ENCODE measurements at regions not wholly inside any gene's neighbourhood (a gene's known extent, or its start where the extent isn't known, plus 50 kb on each side); places are given as distances from the start of the nearest gene placed in this dataset.

DNA sequence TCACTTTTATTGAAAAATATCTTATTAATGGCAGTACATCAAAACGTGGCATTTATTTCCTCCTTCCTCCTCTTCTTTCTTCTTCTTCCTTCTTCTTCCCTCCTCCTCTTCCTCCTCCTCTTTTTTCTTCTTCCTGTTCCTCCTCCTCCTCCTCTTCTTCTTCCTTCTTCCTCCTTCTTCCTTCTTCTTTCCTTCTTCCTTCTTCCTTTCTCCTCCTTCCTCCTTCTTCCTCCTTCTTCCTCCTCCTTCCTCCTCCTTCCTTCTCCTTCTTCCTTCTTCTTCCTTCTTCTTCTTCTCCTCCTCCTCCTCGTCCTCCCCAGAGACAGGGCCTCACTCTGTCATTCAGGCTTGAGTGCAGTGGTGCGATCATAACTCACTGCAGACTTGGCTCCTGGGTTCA, 457.2 kb downstream of the AEBP2 start:
- no peaks in the 10 kb centered on the region for H3K36me3 ChIP-seq (ENCODE audit: insufficient read depth, low read length)
- H3K9me3 ChIP-seq (ENCODE audit: low read length): no peaks in the 10 kb centered on the region
- TF ChIP-seq CTCF (conservative IDR thresholded peaks at IDR 0.05; ENCODE audit: low read length) (no peak), EZH2phosphoT487 (IDR thresholded peaks at IDR 0.05; ENCODE audit: borderline replicate concordance, low read depth, low read length) (no peak)
- no TSS peak for BruUV-seq (replicated peaks)
- H3K4me3 ChIP-seq (ENCODE audit: low read depth, low read length, poor library complexity, severe bottlenecking): no peak overlapping the region
- DNase-seq (ENCODE audit: low spot score): no peak
- CTCF ChIA-PET (ENCODE audit: unreplicated experiment): no interaction called here
- H4K20me1 ChIP-seq (ENCODE audit: insufficient read depth, low read length): no peaks in the 10 kb centered on the region
- intact Hi-C loops (cut with micrococcal nuclease; ENCODE audit: unreplicated experiment): loop anchor here (10.0 kb wide), 1 partner anchor 142 kb away; no protein-coding TSS in a partner anchor
- H2AFZ ChIP-seq (ENCODE audit: low read length): no peak overlapping the region
- no peaks in the 10 kb centered on the region for H3K4me1 ChIP-seq (ENCODE audit: insufficient read depth, low read length, poor library complexity, severe bottlenecking)
- POLR2A ChIA-PET: interaction anchor here (0.6 kb wide), 1 partner anchor 86 kb away, joined by 3 read pairs; no protein-coding TSS in a partner anchor
- no peak overlapping the region for H3K27ac ChIP-seq (ENCODE audit: low read depth, low read length, poor library complexity, severe bottlenecking)
- no peak overlapping the region for H3K4me2 ChIP-seq (ENCODE audit: low read length)
- no peaks in the 10 kb centered on the region for H3K79me2 ChIP-seq (ENCODE audit: insufficient read depth, low read depth, low read length)
- H3K9me2 ChIP-seq (ENCODE audit: insufficient read depth, low read length): no peaks in the 10 kb centered on the region

DNA sequence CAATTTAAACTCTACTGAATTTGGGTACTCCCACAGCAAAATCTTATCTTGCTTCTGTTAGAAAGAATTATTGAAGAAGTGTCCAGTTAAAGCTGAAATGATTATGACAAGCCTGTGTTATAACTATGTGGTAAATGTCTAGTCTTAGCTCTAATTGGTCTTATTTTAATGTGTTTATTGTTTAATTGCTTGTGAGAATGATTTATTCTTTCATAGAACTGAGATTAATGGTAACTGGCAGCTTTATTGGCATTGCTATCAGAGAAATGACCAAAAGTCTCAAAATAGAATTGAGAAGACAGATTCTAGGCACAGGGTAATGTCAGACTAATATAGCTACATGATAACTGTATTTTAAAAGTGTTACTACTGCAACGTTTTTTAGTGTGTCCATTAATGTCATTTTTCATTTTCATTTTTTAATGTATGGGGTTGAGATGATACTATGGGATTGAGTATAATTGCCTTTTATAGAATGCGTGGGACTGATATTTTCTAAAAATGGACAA, 458.7 kb downstream of the AEBP2 start:
- no peaks in the 10 kb centered on the region for H3K79me2 ChIP-seq (ENCODE audit: insufficient read depth, low read depth, low read length)
- no peaks in the 10 kb centered on the region for H4K20me1 ChIP-seq (ENCODE audit: insufficient read depth, low read length)
- no TSS peak for BruUV-seq (replicated peaks)
- CTCF ChIA-PET (ENCODE audit: unreplicated experiment): no interaction called here
- no peak overlapping the region for H3K4me3 ChIP-seq (ENCODE audit: low read depth, low read length, poor library complexity, severe bottlenecking)
- H3K36me3 ChIP-seq (ENCODE audit: insufficient read depth, low read length): no peaks in the 10 kb centered on the region
- H3K4me1 ChIP-seq (ENCODE audit: insufficient read depth, low read length, poor library complexity, severe bottlenecking): no peaks in the 10 kb centered on the region
- no peaks in the 10 kb centered on the region for H3K9me2 ChIP-seq (ENCODE audit: insufficient read depth, low read length)
- H3K9me3 ChIP-seq (ENCODE audit: low read length): no peaks in the 10 kb centered on the region
- TF ChIP-seq CTCF (conservative IDR thresholded peaks at IDR 0.05; ENCODE audit: low read length): no peak
- intact Hi-C loops (cut with micrococcal nuclease; ENCODE audit: unreplicated experiment): loop anchor here (10.0 kb wide), 1 partner anchor 143 kb away; no protein-coding TSS in a partner anchor
- no peak overlapping the region for H3K4me2 ChIP-seq (ENCODE audit: low read length)
- DNase-seq (ENCODE audit: low spot score): no peak
- POLR2A ChIA-PET: no interaction called here
- no peak overlapping the region for H2AFZ ChIP-seq (ENCODE audit: low read length)
- no peak overlapping the region for H3K27ac ChIP-seq (ENCODE audit: low read depth, low read length, poor library complexity, severe bottlenecking)

DNA sequence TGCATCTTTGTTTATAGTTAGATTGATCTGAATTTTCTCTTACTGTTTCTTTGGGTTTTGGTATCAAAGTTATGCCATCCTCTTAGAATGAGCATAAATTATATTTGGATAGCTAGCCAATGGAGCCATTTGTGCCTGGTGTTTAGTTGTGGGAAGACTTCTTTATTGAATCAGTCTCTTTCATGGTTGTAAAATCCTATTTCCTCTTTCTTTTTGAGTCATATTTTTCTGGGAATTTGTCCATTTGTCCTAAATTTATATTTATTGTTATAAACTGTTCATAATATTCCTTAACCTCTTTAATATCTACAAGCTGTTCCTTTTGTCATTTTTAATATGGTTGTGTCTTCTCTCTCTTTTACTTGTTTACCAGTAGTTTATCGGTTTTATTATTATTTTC, 462.5 kb downstream of the AEBP2 start:
- no TSS peak for BruUV-seq (replicated peaks)
- H3K4me1 ChIP-seq (ENCODE audit: insufficient read depth, low read length, poor library complexity, severe bottlenecking): no peaks in the 10 kb centered on the region
- no peaks in the 10 kb centered on the region for H3K79me2 ChIP-seq (ENCODE audit: insufficient read depth, low read depth, low read length)
- ChIA-PET CTCF (ENCODE audit: unreplicated experiment) (no interaction called here), POLR2A (no interaction called here)
- no peak for DNase-seq (ENCODE audit: low spot score)
- no peaks in the 10 kb centered on the region for H3K9me3 ChIP-seq (ENCODE audit: low read length)
- TF ChIP-seq EZH2phosphoT487 (IDR thresholded peaks at IDR 0.05; ENCODE audit: borderline replicate concordance, low read depth, low read length) (no peak), CTCF (conservative IDR thresholded peaks at IDR 0.05; ENCODE audit: low read length) (no peak)
- H2AFZ ChIP-seq (ENCODE audit: low read length): no peak overlapping the region
- H3K36me3 ChIP-seq (ENCODE audit: insufficient read depth, low read length): no peaks in the 10 kb centered on the region
- intact Hi-C loops (cut with micrococcal nuclease; ENCODE audit: unreplicated experiment): no loop called here
- no peak overlapping the region for H3K4me3 ChIP-seq (ENCODE audit: low read depth, low read length, poor library complexity, severe bottlenecking)
- H3K4me2 ChIP-seq (ENCODE audit: low read length): no peak overlapping the region
- H4K20me1 ChIP-seq (ENCODE audit: insufficient read depth, low read length): no peaks in the 10 kb centered on the region
- H3K9me2 ChIP-seq (ENCODE audit: insufficient read depth, low read length): no peaks in the 10 kb centered on the region
- no peak overlapping the region for H3K27ac ChIP-seq (ENCODE audit: low read depth, low read length, poor library complexity, severe bottlenecking)
